ENCODE measurements at regions not wholly inside any gene's neighbourhood (a gene's known extent, or its start where the extent isn't known, plus 50 kb on each side); places are given as distances from the start of the nearest gene placed in this dataset.
"Not testable (repeated sequence)": the region's sequence is repeated elsewhere in the genome, so short reads cannot be mapped to it uniquely, and the experiment has no call there.

DNA sequence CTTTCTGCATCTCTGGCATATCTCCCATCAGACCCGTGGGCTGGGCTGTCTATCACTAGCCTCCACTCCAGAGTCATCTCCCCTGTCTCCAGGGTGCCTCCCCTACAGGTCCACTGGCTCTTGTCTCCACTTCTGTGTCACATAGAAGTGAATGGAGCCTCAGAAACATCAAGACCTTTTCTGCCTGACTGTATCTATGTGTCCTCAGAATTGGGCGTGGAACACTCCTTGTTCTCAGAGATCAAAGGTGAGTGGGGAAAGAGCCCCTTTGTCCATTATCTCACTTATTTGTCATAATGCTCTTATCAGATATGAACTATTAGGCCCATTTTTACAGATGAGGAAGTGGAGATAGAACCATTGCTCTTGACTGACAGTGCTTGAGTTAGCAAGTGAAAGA is 211.0 kb downstream of the CYRIA start:
- no peak for DNase-seq

- DNase-seq = no peak
Measured at GRCh38 chr2:16452123-16452522, 213.5 kb downstream of the CYRIA start.

- DNase-seq = no peak
Measured at GRCh38 chr2:16446706-16447105, 218.9 kb downstream of the CYRIA start.

DNA sequence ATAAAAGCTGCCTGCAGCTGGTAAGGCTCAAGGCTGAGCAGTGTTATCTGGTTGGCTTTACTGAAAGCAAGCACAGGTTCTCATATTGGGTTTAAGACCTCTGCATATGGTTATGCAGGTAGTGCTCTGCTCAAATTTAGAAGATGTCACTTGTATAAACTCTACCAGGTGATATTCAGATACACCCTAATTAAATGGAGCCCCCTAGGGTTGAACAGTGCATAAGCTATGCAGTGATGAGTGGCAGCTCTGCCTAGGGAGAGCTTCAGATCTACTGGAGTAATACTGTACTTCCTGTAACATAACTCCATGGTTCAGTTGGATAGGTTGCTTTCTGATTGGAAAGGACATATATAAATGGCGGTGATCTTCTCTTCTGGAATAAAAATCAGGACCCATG is 222.7 kb downstream of the CYRIA start:
- no peak for DNase-seq

DNA sequence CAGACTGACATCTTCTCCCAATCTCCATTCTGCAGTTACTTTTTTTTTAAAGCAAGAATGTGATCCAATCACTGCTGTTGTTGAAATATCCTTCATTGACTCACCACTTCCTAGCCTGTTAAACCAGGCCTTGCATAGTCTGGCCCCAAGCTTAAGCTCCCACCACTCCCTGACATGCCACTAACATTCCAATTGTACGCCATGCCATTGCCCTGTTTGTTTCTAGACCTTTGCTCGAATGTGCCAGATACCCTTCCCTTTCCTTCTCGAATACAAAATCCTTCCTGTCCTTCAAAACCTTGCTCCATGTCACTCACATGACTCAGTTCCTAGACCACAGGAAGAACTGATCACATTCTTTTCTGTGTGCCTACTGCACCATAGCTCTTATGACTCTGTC is 224.2 kb downstream of the CYRIA start:
- DNase-seq = no peak

DNA sequence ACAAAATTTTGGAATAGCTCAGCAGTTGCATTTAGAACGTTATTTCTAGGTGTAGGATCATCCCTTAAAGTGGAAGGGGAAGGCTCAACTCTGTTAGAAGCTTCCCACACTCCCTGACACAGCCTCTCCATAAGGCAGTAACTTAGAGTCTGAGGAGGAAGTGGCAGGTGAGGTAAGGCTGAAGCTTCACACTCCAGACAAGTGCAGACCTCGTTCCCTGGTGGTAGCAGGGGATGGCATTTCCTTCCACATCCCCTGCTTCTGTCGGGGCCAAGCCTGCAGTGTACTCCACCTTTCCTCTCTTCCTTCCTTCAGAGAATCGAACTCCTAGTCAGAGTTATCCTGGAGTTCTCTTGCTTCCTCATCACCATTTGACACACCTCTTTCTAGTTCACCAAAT is 224.7 kb downstream of the CYRIA start:
- no peak for DNase-seq

- no peak for DNase-seq
Measured at GRCh38 chr2:16438613-16439321, 226.9 kb downstream of the CYRIA start.

- no peak for DNase-seq
Measured at GRCh38 chr2:16437189-16437588, 228.4 kb downstream of the CYRIA start.

DNA sequence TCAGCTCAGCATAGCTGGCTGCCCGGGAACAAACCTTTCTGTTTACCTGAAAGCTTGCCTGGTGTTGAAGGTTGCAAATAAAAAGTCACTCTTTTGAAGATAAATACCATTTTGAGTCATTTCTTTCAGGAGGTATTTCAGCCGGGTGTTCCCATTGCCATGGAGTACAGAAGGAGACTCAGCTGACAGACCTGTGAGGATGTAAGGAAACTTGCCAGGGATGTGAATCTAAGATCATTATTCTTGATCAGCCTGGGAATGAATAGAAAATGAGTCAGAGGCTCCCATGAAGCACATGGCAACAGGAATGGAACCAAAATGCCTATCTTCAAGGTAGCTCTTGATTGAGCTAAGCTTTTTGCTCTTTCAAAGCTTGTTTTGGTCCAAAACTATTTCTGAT is 231.2 kb downstream of the CYRIA start:
- no peak for DNase-seq

DNA sequence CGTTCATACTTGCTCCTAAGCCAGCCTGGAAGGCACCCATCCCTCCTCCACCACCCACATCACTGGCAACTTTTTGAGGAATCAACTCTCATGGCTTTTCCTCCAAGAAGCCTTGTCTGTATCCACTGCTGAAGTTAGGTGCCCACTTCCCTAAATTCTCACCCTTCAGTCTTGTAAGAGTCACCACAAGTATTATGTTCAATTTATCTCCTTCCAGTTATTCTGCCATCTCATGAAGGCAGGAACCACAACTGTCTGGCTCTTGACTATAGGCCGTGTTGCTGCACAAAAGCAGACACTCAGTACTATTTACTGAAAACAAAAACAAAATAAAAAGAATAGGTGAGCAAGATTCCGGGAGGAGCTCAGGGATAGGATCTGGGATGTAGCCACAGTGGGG is 234.8 kb downstream of the CYRIA start:
- DNase-seq = no peak

GRCh38 chr2:16429431-16430145 is 236.0 kb downstream of the CYRIA start:
- DNase-seq = no peak

GRCh38 chr2:16429002-16429401 is 236.6 kb downstream of the CYRIA start:
- DNase-seq = no peak

DNA sequence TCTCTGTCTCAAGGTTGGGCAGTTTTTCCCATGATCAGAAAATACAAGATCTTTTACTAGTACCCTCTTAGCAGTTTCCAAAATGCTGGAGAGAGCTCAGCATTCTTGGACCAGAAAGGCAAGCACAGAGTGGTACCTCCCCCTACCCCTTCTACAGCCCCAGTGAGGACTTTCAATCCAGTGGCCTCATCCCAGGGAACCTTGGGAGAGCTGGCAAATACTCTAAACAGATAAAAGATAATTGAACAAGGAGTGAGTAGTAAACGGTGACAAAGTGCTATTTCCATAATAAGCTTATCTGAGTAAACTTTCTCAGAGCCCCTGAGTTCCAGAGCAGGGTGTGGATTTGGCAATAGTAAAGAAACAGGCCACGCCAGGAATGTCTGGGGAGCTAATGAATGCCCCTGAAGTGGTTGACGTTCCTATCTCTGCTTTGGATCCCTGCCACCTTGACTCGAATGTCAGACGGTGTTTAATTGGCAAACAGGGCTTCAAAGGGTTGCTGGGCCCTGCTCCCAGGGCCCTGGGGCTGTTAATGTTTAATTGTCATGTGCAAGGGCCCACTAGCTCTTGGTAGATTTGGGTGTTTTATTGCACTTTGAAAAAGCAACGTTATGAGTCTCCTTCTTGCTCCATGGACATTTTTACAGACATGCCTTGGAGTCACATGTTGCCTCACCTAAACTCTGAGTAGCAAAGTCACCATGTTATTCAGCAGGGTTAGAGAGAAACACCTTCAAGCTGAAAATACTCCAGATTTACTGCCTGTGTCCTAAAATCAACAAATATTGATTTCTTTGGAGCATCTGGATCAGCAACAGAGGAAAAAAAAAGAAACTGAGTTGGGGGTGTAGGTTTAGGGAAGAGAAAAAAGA is 239.9 kb downstream of the CYRIA start:
- no peak for DNase-seq

GRCh38 chr2:16420421-16420820 is 245.2 kb downstream of the CYRIA start:
- DNase-seq = no peak

- DNase-seq = no peak
Measured at GRCh38 chr2:16417726-16418125, 247.9 kb downstream of the CYRIA start.

DNA sequence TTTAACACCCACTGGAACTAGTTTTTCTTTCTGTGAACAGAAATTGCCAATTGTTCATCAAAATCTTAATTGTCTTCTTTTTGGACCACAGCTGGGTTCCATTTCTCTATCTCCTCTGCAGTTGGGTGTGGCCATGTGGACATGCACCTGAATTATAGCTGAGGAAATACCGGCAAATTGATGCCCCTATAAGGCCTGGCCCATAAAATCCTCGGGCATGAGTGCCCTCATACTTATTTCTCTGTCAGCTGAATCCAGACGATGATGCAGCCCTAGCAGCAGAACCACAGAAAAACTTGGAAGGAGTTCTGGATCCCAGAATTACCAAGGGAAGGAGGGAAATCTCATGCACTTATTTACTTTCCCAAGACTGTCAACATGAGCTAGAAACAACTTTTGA is 249.0 kb downstream of the CYRIA start:
- DNase-seq = no peak

DNA sequence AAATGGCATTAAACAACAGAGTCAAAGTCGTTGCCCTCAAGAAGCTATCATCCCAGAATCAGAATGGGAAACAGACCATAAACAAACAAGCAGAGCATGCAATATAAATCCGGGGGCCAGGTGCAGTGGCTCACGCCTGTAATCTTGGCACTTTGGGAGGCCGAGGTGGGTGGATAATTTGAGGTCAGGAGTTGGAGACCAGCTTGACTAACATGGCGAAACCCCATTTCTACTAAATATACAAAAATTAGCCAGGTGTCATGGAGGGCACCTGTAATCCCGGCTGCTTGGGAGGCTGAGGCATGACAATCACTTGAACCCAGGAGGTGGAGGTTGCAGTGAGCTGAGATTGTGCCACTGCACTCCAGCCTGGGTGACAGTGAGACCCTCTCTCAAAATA is 249.8 kb downstream of the CYRIA start:
- DNase-seq = not testable (repeated sequence)

- DNase-seq = no peak
Measured at GRCh38 chr2:16413947-16414346, 251.7 kb downstream of the CYRIA start.

DNA sequence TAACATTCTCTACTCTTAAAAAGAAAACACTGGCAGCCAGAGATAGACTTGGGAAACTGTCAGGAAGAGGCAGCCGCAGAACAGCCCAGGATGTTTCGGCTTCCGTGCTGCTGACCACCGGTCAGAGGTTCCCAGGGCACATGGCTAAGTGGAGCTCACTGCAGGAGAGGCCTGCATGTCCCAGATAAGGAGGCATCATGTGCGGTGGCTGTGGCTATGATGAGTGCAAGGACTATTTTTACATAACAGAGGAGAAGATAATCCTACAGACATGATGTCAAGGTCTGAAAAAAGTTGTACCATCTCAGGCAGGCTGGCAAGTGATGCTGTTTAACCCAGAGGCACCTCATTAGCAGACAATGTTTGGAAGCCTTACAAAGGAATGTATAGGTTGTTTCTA is 252.3 kb downstream of the CYRIA start:
- no peak for DNase-seq

GRCh38 chr2:16412321-16413030 is 253.2 kb downstream of the CYRIA start:
- no peak for DNase-seq

DNA sequence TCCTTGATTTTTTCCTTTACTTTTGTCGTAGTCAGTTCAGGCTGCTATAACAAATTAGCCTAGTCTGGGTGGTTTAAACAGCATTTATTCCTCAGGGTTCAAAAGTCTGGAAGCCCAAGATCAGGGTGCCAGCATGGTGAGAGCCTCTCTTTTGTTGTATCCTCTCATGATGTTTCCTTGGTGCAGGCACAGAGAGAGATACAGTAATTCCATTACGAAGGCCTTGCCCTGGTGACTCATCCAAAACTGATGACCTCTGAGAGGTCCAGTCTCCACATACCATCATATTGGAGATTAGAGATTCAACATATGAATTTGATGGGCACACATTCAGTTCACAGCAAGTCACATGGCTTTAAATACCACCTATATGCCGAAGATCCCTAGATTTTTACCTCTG is 253.8 kb downstream of the CYRIA start:
- no peak for DNase-seq

GRCh38 chr2:16409849-16410248 is 255.8 kb downstream of the CYRIA start:
- DNase-seq = no peak

GRCh38 chr2:16409006-16409390 is 256.6 kb downstream of the CYRIA start:
- DNase-seq = no peak
